Activated CD4-positive, CD25-positive, alpha-beta regulatory T cell treated with anti-CD3 and anti-CD28 coated beads, Interleukin-2, amount 50 U/mL, for 24 hours (primary cell): ENCODE measurements at regions not wholly inside any gene's neighbourhood (a gene's known extent, or its start where the extent isn't known, plus 50 kb on each side); places are given as distances from the start of the nearest gene placed in this dataset.

ENCODE experiments used
- ATAC-seq, 2 donors: fragments of 150-1000 bp; cut with Tn5 transposase; one replicate each; pipeline ENCODE4 v1.10.0; 2021; ENCODE audit warnings: mild to moderate bottlenecking in 1 of 2, moderate library complexity in 1 of 2

GRCh38 chr6:44011350-44011920 is 115.8 kb downstream of the MRPL14 start:
- no peak for ATAC-seq

DNA sequence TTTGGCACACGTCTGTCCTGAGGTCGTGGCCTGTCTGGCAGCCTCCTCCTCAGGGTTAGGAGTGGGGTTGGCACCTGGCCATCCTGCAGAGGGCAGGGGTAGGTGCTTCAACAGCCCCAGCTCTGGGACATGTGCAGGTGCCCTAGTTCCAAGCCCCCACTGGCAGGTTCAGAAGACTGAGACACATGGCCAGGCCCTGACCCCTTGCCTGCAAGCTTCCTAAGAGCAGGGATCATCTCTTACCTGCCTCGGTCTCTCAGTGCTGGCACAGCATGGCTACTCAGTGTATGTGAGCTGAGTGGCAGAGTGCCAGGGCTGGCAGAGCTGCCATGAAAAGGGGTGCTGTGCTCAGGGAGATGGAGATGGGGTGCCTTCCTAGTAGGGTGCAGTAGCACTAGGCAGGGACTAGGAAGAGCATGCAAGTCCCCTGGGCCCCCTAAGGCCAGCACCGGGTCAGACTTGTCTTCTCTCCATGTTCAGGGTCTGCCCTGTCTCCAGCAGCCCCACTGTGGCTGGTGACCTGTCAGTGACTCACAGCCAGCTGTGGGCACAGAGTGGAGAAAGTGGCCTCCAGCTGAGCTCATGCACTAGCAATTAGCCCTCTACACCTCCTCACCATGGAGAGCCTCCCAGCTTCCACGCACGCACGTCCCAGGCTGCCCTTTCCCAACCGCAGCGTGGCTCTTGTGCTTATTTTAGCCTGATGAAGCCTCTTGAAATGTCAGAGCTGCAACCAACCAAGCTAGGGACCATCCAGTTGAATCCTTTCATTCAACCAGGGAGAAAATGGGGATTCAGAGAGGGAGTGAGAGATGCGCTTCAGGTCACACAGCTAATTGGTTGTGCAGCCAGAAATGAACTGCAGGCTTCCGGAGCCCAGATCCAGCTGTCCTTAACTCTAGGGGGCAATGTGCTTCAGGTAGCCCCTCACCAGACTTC is 116.6 kb downstream of the MRPL14 start:
- ATAC-seq = peak; percentile 25 to 49

DNA sequence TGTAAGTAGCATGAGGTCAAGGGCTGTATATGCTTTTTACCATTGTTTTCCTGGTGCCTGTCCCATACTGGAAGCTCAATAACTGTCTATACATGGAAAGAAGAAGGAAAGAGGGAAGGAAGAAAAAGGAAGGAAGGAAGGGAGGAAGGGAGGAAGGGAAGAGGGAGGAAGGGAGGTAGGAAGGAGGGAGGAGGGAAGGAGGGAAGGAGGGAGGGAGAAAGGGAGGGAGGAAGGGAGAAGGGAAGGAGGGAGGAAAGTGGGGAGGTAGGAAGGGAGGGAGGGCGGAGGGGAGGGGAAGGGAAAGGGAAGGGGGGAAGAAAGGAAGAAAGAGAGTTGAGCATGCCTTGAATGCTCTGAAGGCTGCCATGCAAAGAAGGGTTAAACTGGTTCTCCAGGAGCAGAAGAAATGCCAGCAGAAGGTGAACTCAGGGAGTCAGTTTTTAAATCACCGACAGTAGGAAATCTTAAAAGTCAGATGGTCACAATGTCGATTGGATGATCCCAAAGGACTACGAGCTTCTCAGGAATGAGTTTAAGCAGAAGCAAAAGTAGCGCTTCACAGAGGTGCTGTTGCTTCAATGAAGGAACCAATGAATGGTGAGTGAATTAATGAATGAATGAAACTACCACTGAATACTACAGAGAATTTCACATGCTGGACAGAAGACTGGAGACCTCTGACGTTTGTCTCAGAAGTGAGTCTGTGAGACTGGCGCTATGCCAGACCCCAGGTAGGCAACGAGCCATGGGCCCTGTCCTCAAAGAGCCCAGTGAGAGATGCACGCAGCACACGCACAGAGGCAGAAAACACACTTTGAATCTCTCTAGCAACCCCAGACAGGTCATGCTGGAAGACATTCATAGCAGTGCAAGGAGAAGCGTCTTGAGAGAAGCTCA is 117.6 kb downstream of the MRPL14 start:
- no peak for ATAC-seq

- no peak for ATAC-seq
These were observed 118.4 kb downstream of the MRPL14 start for GRCh38 chr6:44008821-44009370.

- ATAC-seq = no peak
These were observed 119.2 kb downstream of the MRPL14 start for GRCh38 chr6:44007818-44008621.

DNA sequence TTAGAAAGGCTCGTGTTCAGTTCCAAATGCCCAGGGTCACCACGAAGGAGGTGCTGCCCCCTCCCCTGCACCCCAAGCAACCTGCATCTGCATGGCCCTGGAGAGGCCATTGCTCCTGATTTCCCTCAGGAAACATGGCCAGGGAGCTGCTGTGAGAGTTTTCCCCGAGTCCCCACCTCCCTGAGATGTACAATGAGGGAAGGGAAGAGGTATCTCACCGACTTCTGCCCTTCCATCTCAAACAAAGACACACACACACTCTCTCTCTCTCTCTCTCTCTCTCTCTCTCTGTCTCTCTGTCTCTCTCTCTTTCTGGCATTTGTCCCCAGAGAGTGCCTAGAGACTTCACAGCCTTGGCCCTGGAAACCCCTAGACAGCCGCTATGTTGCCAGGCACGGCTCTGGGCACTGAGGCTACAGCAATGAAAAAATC is 120.4 kb downstream of the MRPL14 start:
- ATAC-seq = no peak

DNA sequence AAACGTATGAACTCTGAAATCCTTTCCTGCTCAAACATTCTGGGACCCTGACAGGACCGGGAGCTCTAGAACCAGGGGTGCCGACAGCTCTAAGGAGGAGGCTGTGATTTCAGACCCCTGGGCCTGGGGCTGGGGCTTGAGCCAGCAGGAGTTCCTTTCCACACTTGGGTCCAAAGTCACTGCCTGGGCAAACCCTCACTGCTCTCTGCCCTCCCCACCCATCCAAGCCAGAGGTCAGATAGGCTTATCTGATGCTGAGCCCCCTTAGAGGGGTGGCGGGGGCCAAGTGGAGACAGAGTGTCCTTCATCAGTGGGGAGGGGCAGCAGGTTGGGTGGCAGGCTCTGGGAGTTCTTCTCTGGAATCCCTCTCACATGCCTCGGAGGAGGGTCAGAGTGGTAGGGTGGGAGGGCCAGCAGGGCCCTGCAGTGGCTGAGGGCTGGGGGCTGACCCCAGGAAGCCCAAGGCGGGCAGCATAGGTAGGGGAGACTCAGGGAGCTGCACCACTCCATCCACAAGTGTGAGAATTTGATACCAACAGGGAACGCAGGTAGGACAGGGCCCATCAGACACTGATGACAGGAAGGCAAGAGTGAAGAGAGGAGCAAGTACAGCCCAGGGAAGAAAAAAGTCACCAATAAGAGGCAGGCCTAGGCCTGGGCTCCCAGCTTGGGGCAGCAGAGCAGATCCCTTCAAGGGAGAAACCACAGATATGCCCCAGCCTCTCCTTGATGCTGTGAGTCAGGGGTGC is 121.0 kb downstream of the MRPL14 start:
- no peak for ATAC-seq

GRCh38 chr6:44005507-44005903 is 121.7 kb downstream of the MRPL14 start:
- ATAC-seq = no peak

GRCh38 chr6:44004625-44005506 is 122.4 kb downstream of the MRPL14 start:
- ATAC-seq = no peak

DNA sequence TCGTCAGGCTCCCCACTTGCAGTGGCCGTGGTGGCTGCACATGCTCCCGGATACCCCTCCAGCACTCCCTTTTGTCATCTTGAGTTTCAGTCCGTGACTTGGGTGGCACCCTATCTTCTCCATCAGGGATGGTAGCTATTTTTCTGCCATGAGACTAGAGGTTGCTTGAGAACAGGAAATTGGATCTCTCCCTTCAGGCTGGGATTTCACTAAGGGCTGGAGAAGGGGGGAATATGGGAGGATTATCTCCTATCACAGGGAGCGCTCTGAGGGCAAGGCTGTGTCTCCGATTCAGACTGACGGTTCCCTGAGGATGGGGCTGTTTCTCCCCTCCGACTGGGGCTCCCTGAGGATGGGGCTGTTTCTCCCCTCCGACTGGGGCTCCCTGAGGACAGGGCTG is 123.1 kb downstream of the MRPL14 start:
- no peak for ATAC-seq

- no peak for ATAC-seq
These were observed 123.7 kb downstream of the MRPL14 start for GRCh38 chr6:44003345-44004061.

- peak; percentile 64 to 68 for ATAC-seq
These were observed 124.5 kb downstream of the MRPL14 start for GRCh38 chr6:44002593-44003344.

GRCh38 chr6:44002067-44002592 is 125.1 kb downstream of the MRPL14 start:
- ATAC-seq = peak in 1 of 2 donors; percentile 29

DNA sequence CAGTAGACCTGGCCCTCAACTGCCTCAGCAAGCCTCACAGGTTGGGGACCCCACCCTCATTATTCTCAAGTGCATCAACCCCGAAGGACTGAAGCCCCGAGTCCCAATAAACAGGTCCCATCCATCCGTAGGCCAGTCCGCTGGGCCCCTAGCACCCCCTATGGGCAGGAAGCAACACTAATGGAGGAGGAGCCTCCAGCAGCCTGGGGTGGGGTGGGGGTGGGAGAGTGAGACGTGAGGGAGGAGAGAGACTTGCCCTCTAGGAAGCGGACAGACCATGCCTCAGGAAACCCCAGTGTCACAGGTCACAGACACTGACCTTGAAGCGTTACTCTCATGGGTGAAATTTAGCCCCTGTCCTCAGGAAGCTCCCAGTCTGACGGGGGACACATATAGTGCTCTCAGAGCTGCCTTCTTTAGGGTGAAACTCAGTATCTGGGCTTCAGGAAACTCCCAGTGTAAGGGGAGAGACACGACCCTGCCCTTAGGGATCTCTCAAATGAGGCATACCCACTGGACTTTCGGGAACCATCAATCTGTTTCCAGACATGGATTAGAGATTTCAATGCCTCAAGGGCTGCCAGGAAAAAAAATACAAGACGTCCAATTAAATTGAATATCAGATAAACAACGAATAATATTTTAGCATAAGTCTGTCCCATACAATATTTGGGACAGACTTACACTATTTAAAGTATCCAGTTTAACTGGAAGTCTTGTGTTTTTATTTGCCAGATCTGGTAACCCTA is 125.8 kb downstream of the MRPL14 start:
- ATAC-seq = no peak

DNA sequence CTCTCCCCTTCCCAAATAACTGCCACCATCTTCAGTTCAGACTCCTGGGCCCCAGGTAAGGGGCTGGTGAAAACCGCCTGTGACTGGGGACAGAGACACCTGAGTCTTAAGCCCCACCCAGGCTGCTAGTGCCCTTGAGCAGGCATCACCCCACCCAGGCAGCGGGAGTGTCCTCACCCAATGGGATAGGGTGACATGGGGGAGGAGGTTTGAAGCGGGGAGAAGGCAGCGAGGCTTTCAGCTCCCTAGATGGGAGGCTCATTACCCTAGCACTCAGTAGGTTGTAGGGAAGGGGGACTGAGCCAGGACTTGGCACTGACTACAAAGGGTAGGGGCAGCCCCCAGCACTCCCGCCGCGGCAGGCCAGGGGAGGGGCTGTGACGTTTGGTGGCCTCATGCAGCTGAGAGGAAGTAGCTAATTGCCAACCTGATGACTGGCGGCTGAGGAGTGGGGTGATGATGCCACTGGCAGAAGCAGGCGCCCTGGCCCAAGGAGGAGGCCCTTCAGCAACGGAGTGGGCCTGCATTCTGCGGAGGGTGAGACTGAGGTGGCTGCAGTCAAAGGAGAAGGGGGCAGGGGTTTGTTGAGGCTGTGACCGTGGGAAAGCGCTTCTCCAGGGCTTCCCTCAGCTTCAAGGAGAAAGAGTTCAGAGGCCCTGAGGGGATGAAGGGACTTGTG is 126.9 kb downstream of the MRPL14 start:
- ATAC-seq = peak in 1 of 2 donors; percentile 36

GRCh38 chr6:43999628-44000027 is 127.6 kb downstream of the MRPL14 start:
- ATAC-seq = no peak
